ENCODE measurements at regions not wholly inside any gene's neighbourhood (a gene's known extent, or its start where the extent isn't known, plus 50 kb on each side); places are given as distances from the start of the nearest gene placed in this dataset.

DNA sequence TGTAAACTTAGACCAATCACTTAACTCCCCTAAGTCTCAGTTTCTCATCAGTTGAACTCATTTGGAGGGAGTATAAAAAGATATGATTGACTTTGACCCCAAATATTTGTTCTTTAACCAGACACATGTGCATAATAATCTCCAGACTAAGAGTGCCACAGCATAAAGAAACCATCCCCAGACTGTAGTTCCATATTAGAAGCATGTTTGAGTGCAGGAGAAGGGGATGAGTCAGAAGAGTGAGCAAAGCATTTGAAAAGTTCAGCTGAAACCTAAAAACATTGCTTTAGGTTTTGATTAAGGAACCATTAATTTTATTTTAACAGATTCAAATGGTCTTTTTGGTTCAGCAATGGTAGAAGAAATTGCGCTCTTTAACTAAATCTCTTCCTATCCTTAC is 654.8 kb downstream of the UTRN start:
- no peak for DNase-seq (ENCODE audit: low read depth in 6 of 9, low spot score in 9 of 9)
- no peak overlapping the region for H3K4me3 ChIP-seq (ENCODE audit: low read length in 2 of 2)
- H3K4me1 ChIP-seq (ENCODE audit: control insufficient read depth in 2 of 2, insufficient read depth in 2 of 2, low read length in 2 of 2) = no peaks in the 10 kb centered on the region
- H3K27ac ChIP-seq (ENCODE audit: low read depth in 1 of 2, low read length in 1 of 2) = no peak overlapping the region
- H3K36me3 ChIP-seq (ENCODE audit: control insufficient read depth in 2 of 2, insufficient read depth in 2 of 2, low read length in 1 of 2) = no peaks in the 10 kb centered on the region
- no peaks in the 10 kb centered on the region for H3K27me3 ChIP-seq (ENCODE audit: control insufficient read depth in 2 of 2, insufficient read depth in 1 of 2, low read length in 1 of 2)
- H3K9me3 ChIP-seq (ENCODE audit: control insufficient read depth in 2 of 2, insufficient read depth in 1 of 2, low read length in 1 of 2) = no peaks in the 10 kb centered on the region
- WGBS = 100% methylated on average over 1 of the region's 1 CpG

DNA sequence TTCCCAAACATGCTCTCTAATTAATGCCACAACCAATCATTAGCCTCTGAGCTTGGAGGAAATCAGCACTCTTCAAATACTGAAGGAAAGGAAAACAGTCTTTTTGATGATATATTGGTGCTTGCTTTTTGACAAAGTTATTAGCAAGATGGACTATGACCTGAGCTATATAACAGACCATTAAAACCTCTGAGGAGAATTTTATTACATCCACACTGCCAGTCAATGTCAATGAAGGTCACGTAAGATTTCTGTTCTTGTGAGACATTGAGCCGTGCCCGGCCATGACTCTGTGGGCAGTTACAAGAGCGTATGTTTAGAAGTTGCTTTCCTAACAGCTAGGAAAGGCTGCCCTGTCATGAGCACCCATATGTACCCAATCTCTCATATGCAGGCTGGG is 659.0 kb downstream of the UTRN start:
- H3K27ac ChIP-seq (ENCODE audit: low read depth in 1 of 2, low read length in 1 of 2) = no peak overlapping the region
- H3K36me3 ChIP-seq (ENCODE audit: control insufficient read depth in 2 of 2, insufficient read depth in 2 of 2, low read length in 1 of 2) = no peaks in the 10 kb centered on the region
- WGBS = 98% methylated on average over 4 of the region's 4 CpGs

DNA sequence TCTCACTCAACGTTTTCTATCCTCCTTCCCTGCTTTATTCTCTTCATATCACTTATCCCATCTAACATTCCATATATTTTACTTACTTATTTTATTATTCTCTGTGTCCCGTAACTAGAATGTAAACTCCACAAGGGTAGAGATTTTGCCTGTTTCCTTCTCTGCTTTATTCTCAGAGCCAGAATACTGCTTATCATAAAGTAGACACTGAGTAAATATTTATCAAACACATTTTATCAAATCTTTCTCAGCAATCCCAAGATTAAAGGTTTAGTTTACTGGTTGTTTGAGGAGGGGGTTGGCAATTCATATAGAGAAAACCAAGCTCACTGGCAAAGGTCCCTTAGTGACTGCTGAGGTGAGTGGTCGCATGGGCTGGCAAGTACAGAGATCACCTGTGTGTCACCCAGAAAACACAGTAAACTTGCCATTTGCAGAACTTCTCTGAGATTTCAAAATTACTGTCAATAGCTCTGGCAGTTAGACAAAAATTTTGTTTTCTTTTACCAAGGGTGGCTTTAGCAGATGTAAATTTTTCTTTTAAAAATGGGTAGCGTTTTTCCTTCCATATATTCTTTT is 662.4 kb downstream of the UTRN start:
- Histone ChIP-seq H3K27me3 (ENCODE audit: control insufficient read depth in 2 of 2, insufficient read depth in 1 of 2, low read length in 1 of 2) (no peaks in the 10 kb centered on the region), H3K4me1 (ENCODE audit: control insufficient read depth in 2 of 2, insufficient read depth in 2 of 2, low read length in 2 of 2) (no peaks in the 10 kb centered on the region), H3K36me3 (ENCODE audit: control insufficient read depth in 2 of 2, insufficient read depth in 2 of 2, low read length in 1 of 2) (no peaks in the 10 kb centered on the region), H3K27ac (ENCODE audit: low read depth in 1 of 2, low read length in 1 of 2) (no peak overlapping the region), H3K9me3 (ENCODE audit: control insufficient read depth in 2 of 2, insufficient read depth in 1 of 2, low read length in 1 of 2) (no peaks in the 10 kb centered on the region), H3K4me3 (ENCODE audit: low read length in 2 of 2) (no peak overlapping the region)
- DNase-seq (ENCODE audit: low read depth in 6 of 9, low spot score in 9 of 9) = no peak
- WGBS = 95% methylated on average over 4 of the region's 4 CpGs

More for the DNA sequence above, 659.0 kb downstream of the UTRN start:
- no peak for DNase-seq (ENCODE audit: low read depth in 6 of 9, low spot score in 9 of 9)
- no peaks in the 10 kb centered on the region for H3K4me1 ChIP-seq (ENCODE audit: control insufficient read depth in 2 of 2, insufficient read depth in 2 of 2, low read length in 2 of 2)
- H3K27me3 ChIP-seq (ENCODE audit: control insufficient read depth in 2 of 2, insufficient read depth in 1 of 2, low read length in 1 of 2) = no peaks in the 10 kb centered on the region
- H3K4me3 ChIP-seq (ENCODE audit: low read length in 2 of 2) = no peak overlapping the region
- H3K9me3 ChIP-seq (ENCODE audit: control insufficient read depth in 2 of 2, insufficient read depth in 1 of 2, low read length in 1 of 2) = no peaks in the 10 kb centered on the region

- H3K27ac ChIP-seq (ENCODE audit: low read depth in 1 of 2, low read length in 1 of 2) = no peak overlapping the region
- H3K4me3 ChIP-seq (ENCODE audit: low read length in 2 of 2) = no peak overlapping the region
- H3K9me3 ChIP-seq (ENCODE audit: control insufficient read depth in 2 of 2, insufficient read depth in 1 of 2, low read length in 1 of 2) = no peaks in the 10 kb centered on the region
- H3K4me1 ChIP-seq (ENCODE audit: control insufficient read depth in 2 of 2, insufficient read depth in 2 of 2, low read length in 2 of 2) = no peaks in the 10 kb centered on the region
- DNase-seq (ENCODE audit: low read depth in 6 of 9, low spot score in 9 of 9) = no peak
- H3K27me3 ChIP-seq (ENCODE audit: control insufficient read depth in 2 of 2, insufficient read depth in 1 of 2, low read length in 1 of 2) = no peaks in the 10 kb centered on the region
- WGBS = 72% methylated on average over 3 of the region's 3 CpGs
- no peaks in the 10 kb centered on the region for H3K36me3 ChIP-seq (ENCODE audit: control insufficient read depth in 2 of 2, insufficient read depth in 2 of 2, low read length in 1 of 2)
Observed at GRCh38 chr6:144951730-144952437, 666.7 kb downstream of the UTRN start.

DNA sequence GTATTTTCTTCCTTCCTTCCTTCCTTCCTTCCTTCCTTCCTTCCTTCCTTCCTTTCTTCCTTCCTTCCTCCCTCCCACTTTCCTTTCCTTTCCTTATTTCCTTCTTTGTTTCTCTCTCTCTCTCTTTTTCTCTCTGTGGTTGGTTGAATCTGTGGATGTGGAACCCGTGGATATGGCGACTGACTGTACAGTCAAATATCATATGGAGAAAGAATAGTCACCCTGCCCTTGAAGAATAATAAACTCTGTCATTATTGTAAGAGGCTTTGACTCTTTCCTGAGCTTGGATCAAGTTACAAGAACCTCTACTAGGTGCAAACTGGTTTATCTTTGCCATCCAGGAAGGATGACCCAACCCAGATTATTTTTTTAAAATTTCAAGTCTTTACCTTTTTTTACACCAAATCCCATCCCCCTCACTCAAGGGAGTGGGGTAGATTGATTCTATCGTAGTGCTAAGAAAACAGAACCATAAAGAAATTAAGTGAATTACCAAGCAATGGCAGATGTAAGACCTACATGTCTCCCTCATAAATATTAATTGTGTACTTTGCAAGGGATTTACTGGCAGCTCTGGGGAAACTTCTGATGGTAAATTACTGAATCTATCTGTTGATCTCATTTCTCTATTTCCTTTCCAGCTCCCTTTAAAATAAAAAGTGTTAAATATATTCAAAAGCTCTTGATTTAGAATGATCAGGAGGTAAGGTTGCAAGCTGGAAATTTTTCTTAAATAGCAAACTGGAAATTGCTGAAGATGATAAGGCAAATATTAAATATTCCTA is 667.5 kb downstream of the UTRN start:
- Histone ChIP-seq H3K4me1 (ENCODE audit: control insufficient read depth in 2 of 2, insufficient read depth in 2 of 2, low read length in 2 of 2) (no peaks in the 10 kb centered on the region), H3K9me3 (ENCODE audit: control insufficient read depth in 2 of 2, insufficient read depth in 1 of 2, low read length in 1 of 2) (no peaks in the 10 kb centered on the region), H3K27ac (ENCODE audit: low read depth in 1 of 2, low read length in 1 of 2) (no peak overlapping the region), H3K4me3 (ENCODE audit: low read length in 2 of 2) (no peak overlapping the region), H3K27me3 (ENCODE audit: control insufficient read depth in 2 of 2, insufficient read depth in 1 of 2, low read length in 1 of 2) (no peaks in the 10 kb centered on the region), H3K36me3 (ENCODE audit: control insufficient read depth in 2 of 2, insufficient read depth in 2 of 2, low read length in 1 of 2) (no peaks in the 10 kb centered on the region)
- DNase-seq (ENCODE audit: low read depth in 6 of 9, low spot score in 9 of 9) = no peak
- WGBS = 98% methylated on average over 3 of the region's 3 CpGs

- H3K4me3 ChIP-seq (ENCODE audit: low read length in 2 of 2) = no peak overlapping the region
- H3K36me3 ChIP-seq (ENCODE audit: control insufficient read depth in 2 of 2, insufficient read depth in 2 of 2, low read length in 1 of 2) = no peaks in the 10 kb centered on the region
- no peaks in the 10 kb centered on the region for H3K4me1 ChIP-seq (ENCODE audit: control insufficient read depth in 2 of 2, insufficient read depth in 2 of 2, low read length in 2 of 2)
- no peak overlapping the region for H3K27ac ChIP-seq (ENCODE audit: low read depth in 1 of 2, low read length in 1 of 2)
- H3K27me3 ChIP-seq (ENCODE audit: control insufficient read depth in 2 of 2, insufficient read depth in 1 of 2, low read length in 1 of 2) = no peaks in the 10 kb centered on the region
- DNase-seq (ENCODE audit: low read depth in 6 of 9, low spot score in 9 of 9) = no peak
- no peaks in the 10 kb centered on the region for H3K9me3 ChIP-seq (ENCODE audit: control insufficient read depth in 2 of 2, insufficient read depth in 1 of 2, low read length in 1 of 2)
- 90% methylated on average over 5 of the region's 5 CpGs for WGBS
Observed at GRCh38 chr6:144953552-144954240, 668.6 kb downstream of the UTRN start.

- H3K4me1 ChIP-seq (ENCODE audit: control insufficient read depth in 2 of 2, insufficient read depth in 2 of 2, low read length in 2 of 2) = no peaks in the 10 kb centered on the region
- no peak overlapping the region for H3K27ac ChIP-seq (ENCODE audit: low read depth in 1 of 2, low read length in 1 of 2)
- H3K4me3 ChIP-seq (ENCODE audit: low read length in 2 of 2) = no peak overlapping the region
- DNase-seq (ENCODE audit: low read depth in 6 of 9, low spot score in 9 of 9) = no peak
- H3K36me3 ChIP-seq (ENCODE audit: control insufficient read depth in 2 of 2, insufficient read depth in 2 of 2, low read length in 1 of 2) = no peaks in the 10 kb centered on the region
- WGBS = 94% methylated on average over 3 of the region's 3 CpGs
- H3K9me3 ChIP-seq (ENCODE audit: control insufficient read depth in 2 of 2, insufficient read depth in 1 of 2, low read length in 1 of 2) = no peaks in the 10 kb centered on the region
- H3K27me3 ChIP-seq (ENCODE audit: control insufficient read depth in 2 of 2, insufficient read depth in 1 of 2, low read length in 1 of 2) = no peaks in the 10 kb centered on the region
Observed at GRCh38 chr6:144954241-144954556, 669.1 kb downstream of the UTRN start.

- no peak for DNase-seq (ENCODE audit: low read depth in 6 of 9, low spot score in 9 of 9)
- Histone ChIP-seq H3K4me1 (ENCODE audit: control insufficient read depth in 2 of 2, insufficient read depth in 2 of 2, low read length in 2 of 2) (no peaks in the 10 kb centered on the region), H3K36me3 (ENCODE audit: control insufficient read depth in 2 of 2, insufficient read depth in 2 of 2, low read length in 1 of 2) (no peaks in the 10 kb centered on the region), H3K27me3 (ENCODE audit: control insufficient read depth in 2 of 2, insufficient read depth in 1 of 2, low read length in 1 of 2) (no peaks in the 10 kb centered on the region), H3K9me3 (ENCODE audit: control insufficient read depth in 2 of 2, insufficient read depth in 1 of 2, low read length in 1 of 2) (no peaks in the 10 kb centered on the region), H3K4me3 (ENCODE audit: low read length in 2 of 2) (no peak overlapping the region), H3K27ac (ENCODE audit: low read depth in 1 of 2, low read length in 1 of 2) (no peak overlapping the region)
- 65% methylated on average over 2 of the region's 2 CpGs for WGBS
Observed at GRCh38 chr6:144955392-144955791, 670.3 kb downstream of the UTRN start.

- DNase-seq (ENCODE audit: low read depth in 6 of 9, low spot score in 9 of 9) = no peak
- H3K4me1 ChIP-seq (ENCODE audit: control insufficient read depth in 2 of 2, insufficient read depth in 2 of 2, low read length in 2 of 2) = no peaks in the 10 kb centered on the region
- no peaks in the 10 kb centered on the region for H3K9me3 ChIP-seq (ENCODE audit: control insufficient read depth in 2 of 2, insufficient read depth in 1 of 2, low read length in 1 of 2)
- 86% methylated on average over 3 of the region's 3 CpGs for WGBS
- no peaks in the 10 kb centered on the region for H3K36me3 ChIP-seq (ENCODE audit: control insufficient read depth in 2 of 2, insufficient read depth in 2 of 2, low read length in 1 of 2)
- H3K4me3 ChIP-seq (ENCODE audit: low read length in 2 of 2) = no peak overlapping the region
- H3K27me3 ChIP-seq (ENCODE audit: control insufficient read depth in 2 of 2, insufficient read depth in 1 of 2, low read length in 1 of 2) = no peaks in the 10 kb centered on the region
- no peak overlapping the region for H3K27ac ChIP-seq (ENCODE audit: low read depth in 1 of 2, low read length in 1 of 2)
Observed at GRCh38 chr6:144955859-144956258, 670.7 kb downstream of the UTRN start.
